Activated CD4-positive, alpha-beta memory T cell treated with anti-CD3 and anti-CD28 coated beads, Interleukin-2, amount 10 ng/mL, durations not matched to agents 7 days and 5 days (primary cell): ENCODE measurements at regions not wholly inside any gene's neighbourhood (a gene's known extent, or its start where the extent isn't known, plus 50 kb on each side); places are given as distances from the start of the nearest gene placed in this dataset.
"Not testable (repeated sequence)": the region's sequence is repeated elsewhere in the genome, so short reads cannot be mapped to it uniquely, and the experiment has no call there.

Experiments
- CTCF ChIA-PET: fragments of 350-600 bp; sonication (Branson Sonifier 250); formaldehyde crosslinking; loops from one replicate; lab custom pipeline; 2021; ENCODE audit warnings: antibody characterized with exemption, inconsistent platforms; lab: Charles Lee
- POLR2A ChIA-PET: fragments of 350-600 bp; sonication (Branson Sonifier 250); formaldehyde crosslinking; loops from one replicate; lab custom pipeline; 2021; ENCODE audit warnings: antibody characterized with exemption; lab: Charles Lee
- DNase-seq: peaks from one replicate; pipeline ENCODE4 v3.0.0-alpha.2; 2020
- H3K27ac Mint-ChIP-seq: one replicate; pipeline ENCODE4 v1.8.0; 2021; ENCODE audit warnings: mild to moderate bottlenecking, mixed read lengths
- H3K27me3 Mint-ChIP-seq: one replicate; pipeline ENCODE4 v1.8.0; 2021; ENCODE audit warnings: mixed read lengths
- H3K36me3 Mint-ChIP-seq: one replicate; pipeline ENCODE4 v1.8.0; 2021; ENCODE audit warnings: low read depth, mixed read lengths
- H3K4me1 Mint-ChIP-seq: one replicate; pipeline ENCODE4 v1.8.0; 2021; ENCODE audit warnings: mixed read lengths
- H3K4me3 Mint-ChIP-seq: one replicate; pipeline ENCODE4 v1.8.0; 2021; ENCODE audit warnings: mild to moderate bottlenecking, mixed read lengths
- H3K9me3 Mint-ChIP-seq: one replicate; pipeline ENCODE4 v1.8.0; 2021; ENCODE audit warnings: mixed read lengths

- ChIA-PET POLR2A (no interaction called here), CTCF (no interaction called here)
- Mint-ChIP-seq H3K9me3 (peaks cover 2% of the 10 kb centered on the region), H3K4me3 (no peak overlapping the region), H3K36me3 (no peaks in the 10 kb centered on the region), H3K27ac (no peak overlapping the region), H3K27me3 (no peaks in the 10 kb centered on the region), H3K4me1 (no peaks in the 10 kb centered on the region)
- no peak for DNase-seq
Measured at GRCh38 chr6:77021778-77022177, 441.5 kb downstream of the HTR1B start.

GRCh38 chr6:77021232-77021631 is 442.1 kb downstream of the HTR1B start:
- H3K36me3 Mint-ChIP-seq, result no peaks in the 10 kb centered on the region
- ChIA-PET POLR2A (no interaction called here), CTCF (no interaction called here)
- H3K27me3 Mint-ChIP-seq, result no peaks in the 10 kb centered on the region
- DNase-seq, result no peak
- peaks cover 2% of the 10 kb centered on the region for H3K9me3 Mint-ChIP-seq
- H3K27ac Mint-ChIP-seq, result no peak overlapping the region
- no peak overlapping the region for H3K4me3 Mint-ChIP-seq
- H3K4me1 Mint-ChIP-seq, result no peaks in the 10 kb centered on the region

GRCh38 chr6:77019081-77019480 is 444.2 kb downstream of the HTR1B start:
- Mint-ChIP-seq H3K36me3 (no peaks in the 10 kb centered on the region), H3K27me3 (no peaks in the 10 kb centered on the region), H3K4me1 (no peaks in the 10 kb centered on the region), H3K9me3 (peaks cover 9% of the 10 kb centered on the region), H3K4me3 (no peak overlapping the region), H3K27ac (no peak overlapping the region)
- POLR2A ChIA-PET, result no interaction called here
- no peak for DNase-seq
- CTCF ChIA-PET, result no interaction called here

GRCh38 chr6:77017537-77017936 is 445.8 kb downstream of the HTR1B start:
- no peak overlapping the region for H3K4me3 Mint-ChIP-seq
- no peak overlapping the region for H3K27ac Mint-ChIP-seq
- H3K4me1 Mint-ChIP-seq, result no peaks in the 10 kb centered on the region
- H3K27me3 Mint-ChIP-seq, result no peaks in the 10 kb centered on the region
- ChIA-PET CTCF (no interaction called here), POLR2A (no interaction called here)
- H3K9me3 Mint-ChIP-seq, result peaks cover 9% of the 10 kb centered on the region
- H3K36me3 Mint-ChIP-seq, result no peaks in the 10 kb centered on the region
- no peak for DNase-seq

- H3K36me3 Mint-ChIP-seq, result no peaks in the 10 kb centered on the region
Measured at GRCh38 chr6:77015350-77015749, 447.9 kb downstream of the HTR1B start.

GRCh38 chr6:77011929-77012545 is 451.3 kb downstream of the HTR1B start:
- no peak for DNase-seq
- ChIA-PET CTCF (no interaction called here), POLR2A (no interaction called here)
- no peak overlapping the region for H3K27ac Mint-ChIP-seq
- no peaks in the 10 kb centered on the region for H3K36me3 Mint-ChIP-seq
- no peaks in the 10 kb centered on the region for H3K27me3 Mint-ChIP-seq
- no peaks in the 10 kb centered on the region for H3K4me1 Mint-ChIP-seq
- no peak overlapping the region for H3K4me3 Mint-ChIP-seq
- H3K9me3 Mint-ChIP-seq, result peaks cover 11% of the 10 kb centered on the region

More at GRCh38 chr6:77015350-77015749, 447.9 kb downstream of the HTR1B start:
- no peak overlapping the region for H3K4me3 Mint-ChIP-seq
- H3K4me1 Mint-ChIP-seq, result no peaks in the 10 kb centered on the region
- POLR2A ChIA-PET, result no interaction called here
- peaks cover 12% of the 10 kb centered on the region for H3K9me3 Mint-ChIP-seq
- no peaks in the 10 kb centered on the region for H3K27me3 Mint-ChIP-seq
- CTCF ChIA-PET, result no interaction called here
- no peak for DNase-seq
- H3K27ac Mint-ChIP-seq, result no peak overlapping the region

GRCh38 chr6:77010931-77011542 is 452.3 kb downstream of the HTR1B start:
- no peak overlapping the region for H3K27ac Mint-ChIP-seq
- H3K4me1 Mint-ChIP-seq, result no peaks in the 10 kb centered on the region
- H3K36me3 Mint-ChIP-seq, result no peaks in the 10 kb centered on the region
- H3K9me3 Mint-ChIP-seq, result peaks cover 9% of the 10 kb centered on the region
- no peak overlapping the region for H3K4me3 Mint-ChIP-seq
- ChIA-PET POLR2A (no interaction called here), CTCF (no interaction called here)
- H3K27me3 Mint-ChIP-seq, result no peaks in the 10 kb centered on the region
- no peak for DNase-seq

GRCh38 chr6:76992553-76992952 is 470.7 kb downstream of the HTR1B start:
- Mint-ChIP-seq H3K4me3 (no peak overlapping the region), H3K4me1 (no peaks in the 10 kb centered on the region), H3K9me3 (peaks cover 7% of the 10 kb centered on the region), H3K36me3 (no peaks in the 10 kb centered on the region), H3K27ac (no peak overlapping the region), H3K27me3 (no peaks in the 10 kb centered on the region)
- CTCF ChIA-PET, result no interaction called here
- DNase-seq, result no peak
- POLR2A ChIA-PET, result no interaction called here

- Mint-ChIP-seq H3K4me1 (no peaks in the 10 kb centered on the region), H3K27me3 (no peaks in the 10 kb centered on the region), H3K9me3 (peaks cover 12% of the 10 kb centered on the region), H3K27ac (no peak overlapping the region), H3K36me3 (no peaks in the 10 kb centered on the region), H3K4me3 (no peak overlapping the region)
- POLR2A ChIA-PET, result no interaction called here
- no peak for DNase-seq
- CTCF ChIA-PET, result no interaction called here
Measured at GRCh38 chr6:76984572-76984971, 478.7 kb downstream of the HTR1B start.

- H3K4me3 Mint-ChIP-seq, result no peak overlapping the region
- no peak overlapping the region for H3K27ac Mint-ChIP-seq
- POLR2A ChIA-PET, result no interaction called here
- no peaks in the 10 kb centered on the region for H3K36me3 Mint-ChIP-seq
- no peaks in the 10 kb centered on the region for H3K4me1 Mint-ChIP-seq
- peaks cover 16% of the 10 kb centered on the region for H3K9me3 Mint-ChIP-seq
- CTCF ChIA-PET, result no interaction called here
- H3K27me3 Mint-ChIP-seq, result no peaks in the 10 kb centered on the region
- DNase-seq, result no peak
Measured at GRCh38 chr6:76982476-76983199, 480.7 kb downstream of the HTR1B start.

GRCh38 chr6:76972474-76972873 is 490.8 kb downstream of the HTR1B start:
- H3K4me1 Mint-ChIP-seq, result no peaks in the 10 kb centered on the region
- H3K27ac Mint-ChIP-seq, result no peak overlapping the region
- DNase-seq, result no peak
- H3K4me3 Mint-ChIP-seq, result no peak overlapping the region
- no peaks in the 10 kb centered on the region for H3K27me3 Mint-ChIP-seq
- H3K36me3 Mint-ChIP-seq, result no peaks in the 10 kb centered on the region
- ChIA-PET POLR2A (no interaction called here), CTCF (no interaction called here)
- peaks cover 2% of the 10 kb centered on the region for H3K9me3 Mint-ChIP-seq

- CTCF ChIA-PET, H3K27me3 Mint-ChIP-seq, H3K9me3 Mint-ChIP-seq, POLR2A ChIA-PET, H3K36me3 Mint-ChIP-seq, DNase-seq, H3K4me1 Mint-ChIP-seq, H3K4me3 Mint-ChIP-seq, H3K27ac Mint-ChIP-seq: not testable (repeated sequence)
Measured at GRCh38 chr6:76959177-76959576, 504.1 kb downstream of the HTR1B start.

- H3K4me1 Mint-ChIP-seq, result no peaks in the 10 kb centered on the region
- no peaks in the 10 kb centered on the region for H3K36me3 Mint-ChIP-seq
- POLR2A ChIA-PET, result no interaction called here
- no peaks in the 10 kb centered on the region for H3K27me3 Mint-ChIP-seq
- H3K4me3 Mint-ChIP-seq, result no peak overlapping the region
- H3K27ac Mint-ChIP-seq, result no peak overlapping the region
- CTCF ChIA-PET, result no interaction called here
- H3K9me3 Mint-ChIP-seq, result peaks cover 9% of the 10 kb centered on the region
- no peak for DNase-seq
Measured at GRCh38 chr6:76942203-76942966, 520.9 kb downstream of the HTR1B start.
